K562 (cell line): ENCODE measurements at regions not wholly inside any gene's neighbourhood (a gene's known extent, or its start where the extent isn't known, plus 50 kb on each side); places are given as distances from the start of the nearest gene placed in this dataset.

Experiments
- ATAC-seq: fragments of 200-7000 bp; cut with Tn5 transposase; 3 replicates; pipeline ENCODE4 v1.9.1; 2020; ENCODE audit warnings: moderate library complexity
- BruUV-seq: library from RNA; stranded (reverse); fragments of 400-500 nt; replicated peaks from 2 replicates; lab custom pipeline; 2021; lab: Mats Ljungman, UMichigan
- CTCF ChIA-PET: fragments of 300-600 bp; formaldehyde crosslinking; extraction: SDS; loops from one replicate; lab custom pipeline; 2021; ENCODE audit warnings: low intra/inter-chr PET ratio; lab: Yijun Ruan, JAX
- POLR2A ChIA-PET: fragments of 300-600, 350-650 bp; sonication (Branson Sonifier 250); formaldehyde crosslinking; extraction: SDS; loops from one replicate; lab custom pipeline; 2021; ENCODE audit warnings: antibody characterized with exemption, inconsistent platforms; lab: Yijun Ruan, JAX
- DNase-seq, 4 experiments: peaks; one replicate each; pipeline versions ENCODE4 v3.0.0 to v3.0.0-alpha.2; 2011 to 2018; ENCODE audit warnings: low spot score in 3 of 4, mixed read lengths in 3 of 4; ENCODE audit errors: extremely low read depth in 1 of 4
- FAIRE-seq: peaks from 2 replicates; lab custom pipeline; 2011; peaks lifted over from hg19 to GRCh38; lab: Jason Lieb, UNC
- H2AFZ ChIP-seq: 2 replicates; pipeline ENCODE4 v1.6.0; 2011; ENCODE audit warnings: low read depth, low read length, control low read depth, inconsistent platforms
- H3K27ac ChIP-seq: fragments of 200-600 bp; 3 replicates; pipeline ENCODE4 v1.8.0; 2011; ENCODE audit warnings: low read depth, mild to moderate bottlenecking, control low read depth, inconsistent platforms, low read length, moderate library complexity, mixed read lengths; ENCODE audit errors: extremely low read depth
- H3K27me3 ChIP-seq, 2 experiments: fragments of 300-600 bp in 1 of 2; 2 replicates in 1 of 2; 3 replicates in 1 of 2; pipeline versions ENCODE4 v1.6.0 to v1.8.0; 2011; ENCODE audit warnings: inconsistent platforms in 2 of 2, low read length in 2 of 2, mild to moderate bottlenecking in 1 of 2, mixed read lengths in 1 of 2, moderate library complexity in 1 of 2; ENCODE audit not compliant: control insufficient read depth in 2 of 2, insufficient read depth in 2 of 2
- H3K36me3 ChIP-seq: fragments of 300-600 bp; 3 replicates; pipeline ENCODE4 v1.8.0; 2011; ENCODE audit warnings: mild to moderate bottlenecking, low read length, inconsistent platforms; ENCODE audit not compliant: control insufficient read depth, insufficient read depth
- H3K4me1 ChIP-seq, 2 experiments: fragments of 200-600 bp in 1 of 2; replicated peaks in 1 of 2; 2 replicates in 1 of 2; 3 replicates in 1 of 2; pipeline versions ENCODE4 v1.5.1 to v1.8.0; 2011; ENCODE audit warnings: inconsistent platforms in 2 of 2, low read length in 2 of 2, mild to moderate bottlenecking in 1 of 2, mixed read lengths in 1 of 2, moderate library complexity in 1 of 2; ENCODE audit not compliant: control insufficient read depth in 2 of 2, insufficient read depth in 2 of 2
- H3K4me2 ChIP-seq: 2 replicates; pipeline ENCODE4 v1.6.1; 2011; ENCODE audit warnings: low read length, control low read depth, inconsistent platforms, mixed read lengths; ENCODE audit not compliant: insufficient read depth
- H3K4me3 ChIP-seq: fragments of 200-600 bp; sonication (generic), shearing (Covaris generic); 2 replicates; pipeline ENCODE4 v1.5.1; 2016; ENCODE audit warnings: control low read depth, inconsistent platforms
- H3K79me2 ChIP-seq: fragments of 200-600 bp; 3 replicates; pipeline ENCODE4 v1.8.0; 2011; ENCODE audit warnings: low read length, inconsistent platforms; ENCODE audit not compliant: control insufficient read depth, insufficient read depth
- H3K9ac ChIP-seq, 2 experiments: 2 replicates each; pipeline versions ENCODE4 v1.6.0 to v1.6.1; 2011; ENCODE audit warnings: low read depth in 2 of 2, low read length in 2 of 2, control low read depth in 1 of 2, inconsistent platforms in 1 of 2, mild to moderate bottlenecking in 1 of 2, mixed read lengths in 1 of 2; ENCODE audit not compliant: insufficient read depth in 1 of 2
- H3K9me1 ChIP-seq: one replicate; pipeline ENCODE4 v1.6.0; 2011; ENCODE audit warnings: inconsistent platforms, mild to moderate bottlenecking, low read length, moderate library complexity; ENCODE audit not compliant: control insufficient read depth, insufficient read depth
- H3K9me3 ChIP-seq: replicated peaks from 2 replicates; pipeline ENCODE4 v1.5.1; 2011; ENCODE audit warnings: low read depth, low read length, inconsistent platforms; ENCODE audit not compliant: control insufficient read depth, insufficient read depth
- H4K20me1 ChIP-seq: replicated peaks from 2 replicates; pipeline ENCODE4 v1.6.1; 2011; ENCODE audit warnings: low read length, inconsistent platforms, mixed read lengths; ENCODE audit not compliant: control insufficient read depth, insufficient read depth
- EGR1 ChIP-seq: fragments of 450-650 bp; conservative IDR thresholded peaks from 2 replicates; pipeline ENCODE4 v1.6.1; 2017; ENCODE audit warnings: mild to moderate bottlenecking
- FOXK1 ChIP-seq: sonication (generic); formaldehyde crosslinking; IDR thresholded peaks from 2 replicates; pipeline ENCODE4 v1.8.0; 2022; ENCODE audit warnings: missing genetic modification reagents, mild to moderate bottlenecking, borderline replicate concordance
- JUNB ChIP-seq: fragments of 450-650 bp; formaldehyde crosslinking; conservative IDR thresholded peaks from 2 replicates; pipeline ENCODE4 v1.4.0; 2020; ENCODE audit warnings: mild to moderate bottlenecking
- MAZ ChIP-seq, 2 experiments: fragments of 450-650 bp in 1 of 2; sonication (generic) in 1 of 2; formaldehyde crosslinking; IDR thresholded peaks in 1 of 2; conservative IDR thresholded peaks in 1 of 2; 2 replicates each; pipeline versions ENCODE4 v1.4.0 to v1.5.0; 2020; ENCODE audit warnings: mild to moderate bottlenecking in 1 of 2, missing genetic modification reagents in 1 of 2
- POLR2B ChIP-seq: fragments of 450-650 bp; IDR thresholded peaks from 2 replicates; pipeline ENCODE4 v1.6.1; 2018; ENCODE audit warnings: low read depth; ENCODE audit not compliant: partially characterized antibody
- PURB ChIP-seq: sonication (generic); formaldehyde crosslinking; IDR thresholded peaks from 2 replicates; pipeline ENCODE4 v1.9.0; 2021; ENCODE audit warnings: low read depth, mild to moderate bottlenecking, missing genetic modification reagents
- RFX7 ChIP-seq: fragments of 250-450 bp; sonication (Bioruptor Pico); IDR thresholded peaks from 2 replicates; pipeline ENCODE4 v1.5.1; 2021; ENCODE audit warnings: mild to moderate bottlenecking
- ZNF165 ChIP-seq: fragments of 250-450 bp; sonication (Bioruptor Pico); IDR thresholded peaks from 2 replicates; pipeline ENCODE4 v1.4.0; 2020; ENCODE audit warnings: borderline replicate concordance
- WGBS: fragments of 100-300 bp; shearing (Covaris generic); methylation state at CpG from one replicate; pipeline ENCODE4 v1.1.6; 2016; ENCODE audit warnings: low coverage, mixed read lengths; ENCODE audit not compliant: insufficient coverage; ENCODE audit errors: missing lambda C conversion rate; 5-methylcytosine and 5-hydroxymethylcytosine counted together
- in situ Hi-C: fragments of 300-500 bp; cut with MboI; formaldehyde crosslinking; loops from 4 replicates; pipeline ENCODE4 v1.15.0; 2018; ENCODE audit warnings: inconsistent platforms, mixed read lengths
- intact Hi-C: fragments of 100-400 bp; cut with micrococcal nuclease; formaldehyde crosslinking; loops from 2 replicates; pipeline ENCODE4 v1.14.2; 2022
- TF ChIP-seq, protein P1 (sequence below): sonication (generic); formaldehyde crosslinking; IDR thresholded peaks from 2 replicates; pipeline ENCODE4 v1.4.0; 2020; ENCODE audit warnings: mild to moderate bottlenecking, missing genetic modification reagents
- TF ChIP-seq, protein P2 (sequence below): fragments of 450-650 bp; formaldehyde crosslinking; conservative IDR thresholded peaks from 2 replicates; pipeline ENCODE4 v1.4.0; 2022; ENCODE audit warnings: mild to moderate bottlenecking, missing genetic modification characterization
- TF ChIP-seq, protein P3 (sequence below), 3 experiments: fragments of 200-800 bp in 1 of 3; fragments of 250-450 bp in 1 of 3; fragments of 450-650 bp in 1 of 3; sonication (Bioruptor Pico) in 1 of 3; sonication (Bioruptor generic) in 1 of 3; formaldehyde crosslinking in 1 of 3; IDR thresholded peaks; 2 replicates each; pipeline versions ENCODE4 v1.6.1 to v1.8.0; 2016 to 2022; ENCODE audit warnings: mild to moderate bottlenecking in 2 of 3, missing genetic modification characterization in 2 of 3, missing compliant biosample characterization in 1 of 3, moderate library complexity in 1 of 3

DNA sequence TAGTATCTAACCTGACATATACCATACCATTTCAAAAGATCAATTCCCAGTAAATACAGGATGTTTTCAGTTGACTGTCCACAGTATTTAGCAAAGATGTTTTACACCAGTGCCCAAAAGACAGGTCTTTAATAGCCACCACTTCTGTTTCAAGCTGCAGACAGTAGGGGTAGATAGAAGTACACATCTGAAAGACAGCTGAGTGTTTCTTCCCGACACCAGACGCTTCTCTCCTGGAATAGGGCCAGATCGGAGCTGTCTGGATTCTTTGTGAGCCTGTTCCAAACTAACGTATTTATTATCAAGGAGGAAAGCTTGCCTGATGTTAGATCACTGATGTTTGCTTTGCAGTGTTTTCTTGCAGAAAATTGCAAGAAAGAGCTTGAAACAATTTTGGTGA, 136.1 kb upstream of the RBMS3 start:
- TF ChIP-seq RFX7 (CRISPR knock-in tag) (no peak), PURB (CRISPR knock-in tag) (no peak), EGR1 (no peak), ZNF165 (CRISPR knock-in tag) (no peak), POLR2B (no peak), JUNB (CRISPR knock-in tag) (no peak), MAZ (CRISPR knock-in tag; conservative IDR thresholded peaks at IDR 0.05 in 1 of 2, IDR thresholded peaks at IDR 0.05 in 1 of 2) (no peak), FOXK1 (CRISPR knock-in tag) (no peak)
- TF ChIP-seq, protein P1, sequence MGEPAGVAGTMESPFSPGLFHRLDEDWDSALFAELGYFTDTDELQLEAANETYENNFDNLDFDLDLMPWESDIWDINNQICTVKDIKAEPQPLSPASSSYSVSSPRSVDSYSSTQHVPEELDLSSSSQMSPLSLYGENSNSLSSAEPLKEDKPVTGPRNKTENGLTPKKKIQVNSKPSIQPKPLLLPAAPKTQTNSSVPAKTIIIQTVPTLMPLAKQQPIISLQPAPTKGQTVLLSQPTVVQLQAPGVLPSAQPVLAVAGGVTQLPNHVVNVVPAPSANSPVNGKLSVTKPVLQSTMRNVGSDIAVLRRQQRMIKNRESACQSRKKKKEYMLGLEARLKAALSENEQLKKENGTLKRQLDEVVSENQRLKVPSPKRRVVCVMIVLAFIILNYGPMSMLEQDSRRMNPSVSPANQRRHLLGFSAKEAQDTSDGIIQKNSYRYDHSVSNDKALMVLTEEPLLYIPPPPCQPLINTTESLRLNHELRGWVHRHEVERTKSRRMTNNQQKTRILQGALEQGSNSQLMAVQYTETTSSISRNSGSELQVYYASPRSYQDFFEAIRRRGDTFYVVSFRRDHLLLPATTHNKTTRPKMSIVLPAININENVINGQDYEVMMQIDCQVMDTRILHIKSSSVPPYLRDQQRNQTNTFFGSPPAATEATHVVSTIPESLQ (CRISPR knock-in tag): no peak
- TF ChIP-seq, protein P2, sequence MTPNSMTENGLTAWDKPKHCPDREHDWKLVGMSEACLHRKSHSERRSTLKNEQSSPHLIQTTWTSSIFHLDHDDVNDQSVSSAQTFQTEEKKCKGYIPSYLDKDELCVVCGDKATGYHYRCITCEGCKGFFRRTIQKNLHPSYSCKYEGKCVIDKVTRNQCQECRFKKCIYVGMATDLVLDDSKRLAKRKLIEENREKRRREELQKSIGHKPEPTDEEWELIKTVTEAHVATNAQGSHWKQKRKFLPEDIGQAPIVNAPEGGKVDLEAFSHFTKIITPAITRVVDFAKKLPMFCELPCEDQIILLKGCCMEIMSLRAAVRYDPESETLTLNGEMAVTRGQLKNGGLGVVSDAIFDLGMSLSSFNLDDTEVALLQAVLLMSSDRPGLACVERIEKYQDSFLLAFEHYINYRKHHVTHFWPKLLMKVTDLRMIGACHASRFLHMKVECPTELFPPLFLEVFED (CRISPR knock-in tag): no peak
- TF ChIP-seq, protein P3, sequence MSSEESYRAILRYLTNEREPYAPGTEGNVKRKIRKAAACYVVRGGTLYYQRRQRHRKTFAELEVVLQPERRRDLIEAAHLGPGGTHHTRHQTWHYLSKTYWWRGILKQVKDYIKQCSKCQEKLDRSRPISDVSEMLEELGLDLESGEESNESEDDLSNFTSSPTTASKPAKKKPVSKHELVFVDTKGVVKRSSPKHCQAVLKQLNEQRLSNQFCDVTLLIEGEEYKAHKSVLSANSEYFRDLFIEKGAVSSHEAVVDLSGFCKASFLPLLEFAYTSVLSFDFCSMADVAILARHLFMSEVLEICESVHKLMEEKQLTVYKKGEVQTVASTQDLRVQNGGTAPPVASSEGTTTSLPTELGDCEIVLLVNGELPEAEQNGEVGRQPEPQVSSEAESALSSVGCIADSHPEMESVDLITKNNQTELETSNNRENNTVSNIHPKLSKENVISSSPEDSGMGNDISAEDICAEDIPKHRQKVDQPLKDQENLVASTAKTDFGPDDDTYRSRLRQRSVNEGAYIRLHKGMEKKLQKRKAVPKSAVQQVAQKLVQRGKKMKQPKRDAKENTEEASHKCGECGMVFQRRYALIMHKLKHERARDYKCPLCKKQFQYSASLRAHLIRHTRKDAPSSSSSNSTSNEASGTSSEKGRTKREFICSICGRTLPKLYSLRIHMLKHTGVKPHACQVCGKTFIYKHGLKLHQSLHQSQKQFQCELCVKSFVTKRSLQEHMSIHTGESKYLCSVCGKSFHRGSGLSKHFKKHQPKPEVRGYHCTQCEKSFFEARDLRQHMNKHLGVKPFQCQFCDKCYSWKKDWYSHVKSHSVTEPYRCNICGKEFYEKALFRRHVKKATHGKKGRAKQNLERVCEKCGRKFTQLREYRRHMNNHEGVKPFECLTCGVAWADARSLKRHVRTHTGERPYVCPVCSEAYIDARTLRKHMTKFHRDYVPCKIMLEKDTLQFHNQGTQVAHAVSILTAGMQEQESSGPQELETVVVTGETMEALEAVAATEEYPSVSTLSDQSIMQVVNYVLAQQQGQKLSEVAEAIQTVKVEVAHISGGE (CRISPR knock-in tag; IDR thresholded peaks at IDR 0.05): no peak
- no peak overlapping the region for H3K4me3 ChIP-seq
- DNase-seq (no peak), ATAC-seq (no peak), FAIRE-seq (no peak)
- H4K20me1 ChIP-seq: no peaks in the 10 kb centered on the region
- CTCF ChIA-PET: no interaction called here
- POLR2A ChIA-PET: no interaction called here
- BruUV-seq: no TSS peak
- H3K9me3 ChIP-seq: peaks cover 2% of the 10 kb centered on the region; the same call in 1 of the 2 replicates
- H3K79me2 ChIP-seq: no peaks in the 10 kb centered on the region
- WGBS: 1% methylated on average over 4 of the region's 4 CpGs
- H2AFZ ChIP-seq: no peak overlapping the region
- no peak overlapping the region for H3K4me2 ChIP-seq
- no peaks in the 10 kb centered on the region for H3K9me1 ChIP-seq
- in situ Hi-C loops (no loop called here), intact Hi-C loops (no loop called here)
- no peak overlapping the region for H3K27ac ChIP-seq
- H3K4me1 ChIP-seq: no peaks in the 10 kb centered on the region
- no peaks in the 10 kb centered on the region for H3K36me3 ChIP-seq
- H3K27me3 ChIP-seq: no peaks in the 10 kb centered on the region
- no peak overlapping the region for H3K9ac ChIP-seq
